ENCODE measurements at regions not wholly inside any gene's neighbourhood (a gene's known extent, or its start where the extent isn't known, plus 50 kb on each side); places are given as distances from the start of the nearest gene placed in this dataset.
A peak's percentile ranks its signal among the peaks of the same experiment; 100 is the strongest.

GRCh38 chr3:70120357-70120966 lies 120.9 kb downstream of the SAMMSON start:
- peak; percentile 74 for DNase-seq

GRCh38 chr3:70127192-70127591 lies 127.7 kb downstream of the SAMMSON start:
- no peak for DNase-seq

GRCh38 chr3:70137366-70137765 lies 137.8 kb downstream of the SAMMSON start:
- peak; percentile 23 for DNase-seq

GRCh38 chr3:70138606-70139005 lies 139.1 kb downstream of the SAMMSON start:
- DNase-seq: no peak

Data from inflammatory macrophage treated with lipopolysaccharide for 4 hours (primary cell).